Pancreas (tissue), 10 donors: ENCODE measurements at regions not wholly inside any gene's neighbourhood (a gene's known extent, or its start where the extent isn't known, plus 50 kb on each side); places are given as distances from the start of the nearest gene placed in this dataset.

Experiments used
- ATAC-seq, 4 donors: fragments of 200-7000 bp; cut with Tn5 transposase; one replicate each; pipeline versions ENCODE4 v1.8.0 to v1.9.1; 2020; ENCODE audit warnings: mild to moderate bottlenecking in 4 of 4, moderate library complexity in 4 of 4
- DNase-seq, 6 donors: peaks; one replicate each; pipeline ENCODE4 v3.0.0-alpha.2; 2020
- FAIRE-seq: peaks from 2 replicates; lab custom pipeline; 2012; peaks lifted over from hg19 to GRCh38; lab: Jason Lieb, UNC
- H3K27ac ChIP-seq, 4 donors: fragments of 200-600 bp; sonication (generic); 1 replicate in 3 of 4; 2 replicates in 1 of 4; pipeline versions ENCODE4 v1.5.0 to v1.8.0; 2020
- H3K27me3 ChIP-seq, 4 donors: fragments of 200-600 bp; one replicate each; pipeline ENCODE4 v1.8.0; 2021
- H3K36me3 ChIP-seq, 3 donors: fragments of 200-600 bp; sonication (generic) in 1 of 3; one replicate each; pipeline versions ENCODE4 v1.5.0 to v1.8.0; 2020 to 2021
- H3K4me1 ChIP-seq, 3 donors: fragments of 200-600 bp; one replicate each; pipeline ENCODE4 v1.8.0; 2021
- H3K4me3 ChIP-seq, 4 donors: fragments of 200-600 bp; sonication (generic) in 2 of 4; one replicate each; pipeline versions ENCODE4 v1.5.0 to v1.8.0; 2020 to 2021
- H3K9me3 ChIP-seq, 4 donors: fragments of 200-600 bp; one replicate each; pipeline ENCODE4 v1.8.0; 2021
- WGBS, 2 donors: extraction: QIAGEN DNeasy Blood & Tissue Kit; methylation state at CpG; one replicate each; pipeline ENCODE4 v1.1.7; 2013; 5-methylcytosine and 5-hydroxymethylcytosine counted together
- intact Hi-C, 3 donors: fragments of 100-400 bp; cut with DNase I; formaldehyde crosslinking; loops; one replicate each; pipeline versions ENCODE4 v1.11.1 to v1.14.2; 2022
- TF ChIP-seq, protein P1 (sequence below), 4 donors: fragments of 200-600 bp; sonication (generic) in 3 of 4; IDR thresholded peaks; one replicate each; pipeline versions ENCODE4 v1.5.0 to v1.8.0; 2021; ENCODE audit warnings: antibody characterized with exemption in 4 of 4
- donor health status: healthy with polysubstance abuse.
- donor health status: DM: no; HTN: no; CAD: no; lungs with moderate emphysema.
- donor health status: DM: no; HTN: no; CAD: no.
- donor health status: control.
- donor health status: control.
- donor health status: Bipolar disorder and iron deficiency.
- donor health status: DM: yes; HTN: yes; CAD: no.
- donor health status: DM: no; HTN: no; CAD: no.
- donor health status: DM: no; HTN: no; CAD: no.
- donor health status: DM: yes; HTN: yes; CAD: no.

DNA sequence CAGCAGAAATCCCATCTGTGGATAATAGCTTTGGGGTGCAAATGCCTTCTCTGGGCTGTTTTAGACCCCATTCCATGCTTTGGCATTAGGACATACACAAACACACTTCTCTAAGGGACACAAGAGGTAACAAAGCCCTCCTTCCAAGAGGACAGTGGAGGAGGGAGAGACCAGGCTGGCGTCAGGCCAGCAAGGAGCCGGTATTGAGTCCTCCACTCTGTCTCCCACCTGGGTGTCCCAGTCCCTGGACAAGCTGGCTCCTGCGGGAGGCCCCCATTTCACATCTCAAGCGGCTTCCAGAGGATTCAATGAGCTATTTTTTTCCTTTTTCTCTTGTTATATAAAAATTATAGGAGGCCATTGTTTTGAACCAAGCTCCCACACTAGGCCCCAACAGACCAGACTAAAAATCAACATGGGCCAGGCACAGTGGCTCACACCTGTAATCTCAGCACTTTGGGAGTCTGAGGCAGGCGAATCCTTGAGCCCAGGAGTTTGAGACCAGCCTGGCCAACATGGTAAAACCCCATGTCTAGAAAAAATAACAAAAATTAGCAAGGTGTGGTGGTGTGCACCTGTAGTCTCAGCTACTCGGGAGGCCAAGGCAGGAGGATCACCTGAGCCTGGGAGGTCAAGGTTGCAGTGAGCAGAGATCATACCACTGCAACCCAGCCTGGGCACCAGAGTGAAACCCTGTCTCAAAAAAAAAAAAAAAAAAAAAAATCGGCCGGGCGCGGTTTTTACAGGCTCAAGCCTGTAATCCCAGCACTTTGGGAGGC lies 142.9 kb downstream of the TOMM20 start:
- Histone ChIP-seq H3K4me3 (no peak overlapping the region), H3K27ac (peak overlapping the region in 3 of 4 donors; percentile 28 to 61 (median 59)), H3K27me3 (no peaks in the 10 kb centered on the region), H3K4me1 (peaks cover 19 to 29% (median 29%) of the 10 kb centered on the region in 3 donors), H3K36me3 (no peaks in the 10 kb centered on the region), H3K9me3 (no peaks in the 10 kb centered on the region)
- FAIRE-seq (no peak), ATAC-seq (no peak), DNase-seq (no peak)
- intact Hi-C loops = loop anchor here in 1 of 3 donors (10.0 kb wide), 1 partner anchor 79 kb away; no protein-coding TSS in a partner anchor
- TF ChIP-seq, protein P1, sequence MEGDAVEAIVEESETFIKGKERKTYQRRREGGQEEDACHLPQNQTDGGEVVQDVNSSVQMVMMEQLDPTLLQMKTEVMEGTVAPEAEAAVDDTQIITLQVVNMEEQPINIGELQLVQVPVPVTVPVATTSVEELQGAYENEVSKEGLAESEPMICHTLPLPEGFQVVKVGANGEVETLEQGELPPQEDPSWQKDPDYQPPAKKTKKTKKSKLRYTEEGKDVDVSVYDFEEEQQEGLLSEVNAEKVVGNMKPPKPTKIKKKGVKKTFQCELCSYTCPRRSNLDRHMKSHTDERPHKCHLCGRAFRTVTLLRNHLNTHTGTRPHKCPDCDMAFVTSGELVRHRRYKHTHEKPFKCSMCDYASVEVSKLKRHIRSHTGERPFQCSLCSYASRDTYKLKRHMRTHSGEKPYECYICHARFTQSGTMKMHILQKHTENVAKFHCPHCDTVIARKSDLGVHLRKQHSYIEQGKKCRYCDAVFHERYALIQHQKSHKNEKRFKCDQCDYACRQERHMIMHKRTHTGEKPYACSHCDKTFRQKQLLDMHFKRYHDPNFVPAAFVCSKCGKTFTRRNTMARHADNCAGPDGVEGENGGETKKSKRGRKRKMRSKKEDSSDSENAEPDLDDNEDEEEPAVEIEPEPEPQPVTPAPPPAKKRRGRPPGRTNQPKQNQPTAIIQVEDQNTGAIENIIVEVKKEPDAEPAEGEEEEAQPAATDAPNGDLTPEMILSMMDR (IDR thresholded peaks at IDR 0.05) = no peak
- 92 to 94% methylated on average over 10 of the region's 10 CpGs for WGBS, 2 donors

DNA sequence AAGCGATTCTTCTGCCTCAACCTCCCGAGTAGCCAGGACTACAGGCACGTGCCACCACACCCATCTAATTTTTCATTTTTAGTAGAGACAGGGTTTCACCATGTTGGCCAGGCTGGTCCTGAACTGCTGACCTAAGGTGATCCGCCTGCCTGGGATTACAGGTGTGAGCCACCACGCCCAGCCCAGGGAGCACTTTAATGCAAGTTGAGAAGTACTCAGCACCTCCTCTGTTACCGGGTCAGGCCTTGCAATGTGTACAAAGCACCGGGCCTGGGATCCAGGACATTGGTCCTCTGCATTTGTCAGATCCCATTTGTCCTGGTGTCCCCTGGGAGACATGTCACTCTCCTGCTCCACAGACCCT lies 143.6 kb downstream of the TOMM20 start:
- Histone ChIP-seq H3K36me3 (no peaks in the 10 kb centered on the region), H3K27ac (peak overlapping the region in 2 of 4 donors; percentile 59 to 61), H3K4me1 (peaks cover 19 to 36% (median 30%) of the 10 kb centered on the region in 3 donors), H3K9me3 (no peaks in the 10 kb centered on the region), H3K4me3 (no peak overlapping the region), H3K27me3 (no peaks in the 10 kb centered on the region)
- TF ChIP-seq, protein P1 (IDR thresholded peaks at IDR 0.05) = no peak
- DNase-seq = no peak
- intact Hi-C loops = loop anchor here in 1 of 3 donors (10.0 kb wide), 1 partner anchor 80 kb away; no protein-coding TSS in a partner anchor
- no peak for ATAC-seq
- no peak for FAIRE-seq
- WGBS, 2 donors = 91 to 92% methylated on average over 7 of the region's 7 CpGs

DNA sequence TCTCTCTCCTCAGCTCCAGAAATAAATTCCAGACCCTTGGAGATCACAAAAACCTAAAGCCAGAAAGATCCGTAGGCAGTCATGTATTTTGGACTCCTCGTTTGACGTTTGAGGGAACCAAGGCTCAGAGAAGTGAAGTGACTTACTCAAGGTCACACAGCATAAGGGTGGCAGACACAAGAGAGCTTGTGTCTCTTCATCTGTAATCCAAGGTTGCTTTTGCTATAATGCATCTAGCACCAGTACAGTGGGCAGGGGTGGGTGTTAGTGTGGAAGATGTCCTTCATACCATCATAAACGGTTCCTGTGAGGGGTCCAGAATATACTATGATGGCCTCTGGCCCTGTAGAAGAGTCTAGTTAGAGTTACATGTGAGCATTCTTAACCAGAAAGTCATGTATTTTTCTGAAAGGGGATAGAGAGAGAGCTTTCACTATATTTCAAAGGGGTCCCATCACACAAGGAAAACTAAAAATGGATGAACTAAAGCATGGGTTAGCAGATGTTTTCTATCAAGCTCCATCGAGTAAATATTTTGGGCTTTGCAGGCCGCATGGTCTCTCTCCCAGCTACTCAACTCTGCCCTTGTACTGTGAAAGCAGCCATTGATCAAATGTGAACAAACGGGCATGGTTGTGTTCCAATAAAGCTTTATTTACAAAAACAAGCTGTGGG lies 144.9 kb downstream of the TOMM20 start:
- Histone ChIP-seq H3K4me3 (no peak overlapping the region), H3K4me1 (peaks cover 19 to 49% (median 38%) of the 10 kb centered on the region in 3 donors), H3K9me3 (no peaks in the 10 kb centered on the region), H3K36me3 (no peaks in the 10 kb centered on the region), H3K27ac (peak overlapping the region in 2 of 4 donors; percentile 59 to 61), H3K27me3 (no peaks in the 10 kb centered on the region)
- ATAC-seq (no peak), FAIRE-seq (no peak), DNase-seq (no peak)
- intact Hi-C loops = loop anchor here in 1 of 3 donors (10.0 kb wide), 1 partner anchor 81 kb away; no protein-coding TSS in a partner anchor
- TF ChIP-seq, protein P1 (IDR thresholded peaks at IDR 0.05) = no peak
- WGBS, 2 donors = 85 to 90% methylated on average over 7 of the region's 7 CpGs

DNA sequence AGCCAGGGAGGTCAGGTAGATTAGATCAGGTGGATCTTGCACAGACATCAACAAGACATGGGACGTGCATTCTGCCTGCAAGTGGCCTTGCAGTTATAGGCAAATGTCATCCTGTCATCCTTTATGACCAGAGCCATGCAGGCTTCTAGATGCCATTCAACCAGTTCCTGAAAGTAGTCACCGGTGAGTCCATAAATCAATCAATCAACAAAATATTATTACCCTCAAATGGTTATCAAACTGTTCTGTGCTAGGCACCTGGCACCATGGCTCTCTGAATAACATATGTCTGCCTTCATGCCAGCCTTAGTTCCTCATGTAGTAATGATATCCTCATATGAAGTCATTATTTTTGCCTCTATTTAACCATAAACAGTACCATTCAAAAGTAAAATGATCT lies 146.9 kb downstream of the TOMM20 start:
- TF ChIP-seq, protein P1 (IDR thresholded peaks at IDR 0.05) = no peak

More for the DNA sequence above, 146.9 kb downstream of the TOMM20 start:
- H3K9me3 ChIP-seq = no peaks in the 10 kb centered on the region
- no peak overlapping the region for H3K4me3 ChIP-seq
- no peaks in the 10 kb centered on the region for H3K27me3 ChIP-seq
- peak overlapping the region; percentile 61 to 91 (median 82) for H3K27ac ChIP-seq
- ATAC-seq = no peak
- DNase-seq = no peak
- peaks cover 3 to 44% (median 34%) of the 10 kb centered on the region in 3 donors for H3K4me1 ChIP-seq
- 83% methylated on average over 2 of the region's 2 CpGs for WGBS, 2 donors
- intact Hi-C loops = loop anchor here in 1 of 3 donors (10.0 kb wide), 1 partner anchor 83 kb away; no protein-coding TSS in a partner anchor
- H3K36me3 ChIP-seq = no peaks in the 10 kb centered on the region
- no peak for FAIRE-seq
